GM18858 (cell line): ENCODE measurements at regions not wholly inside any gene's neighbourhood (a gene's known extent, or its start where the extent isn't known, plus 50 kb on each side); places are given as distances from the start of the nearest gene placed in this dataset.
"Not testable (repeated sequence)": the region's sequence is repeated elsewhere in the genome, so short reads cannot be mapped to it uniquely, and the experiment has no call there.

Experiments used
- ATAC-seq: cut with Tn5 transposase; IDR thresholded peaks from one replicate; pipeline ENCODE4 v1.9.1; 2021; ENCODE audit not compliant: unreplicated experiment

DNA sequence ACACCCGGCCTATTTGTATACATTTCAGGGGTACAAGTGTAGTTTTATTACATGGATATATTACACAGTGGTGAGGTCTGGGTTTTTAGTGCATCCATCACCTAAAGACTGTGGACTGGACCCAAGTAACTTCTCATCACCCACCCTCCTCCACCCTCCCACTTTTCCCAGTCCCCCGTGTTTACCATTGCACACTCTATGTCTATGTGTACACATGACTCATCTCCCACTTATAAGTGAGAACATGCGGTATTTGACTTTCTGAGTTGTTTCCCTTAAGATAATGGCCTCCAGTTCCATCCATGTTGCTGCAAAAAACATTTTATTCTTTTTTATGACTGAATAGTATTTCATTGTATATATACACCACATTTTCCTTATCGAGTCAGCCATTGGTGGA is 98.9 kb upstream of the WAC start:
- ATAC-seq = no peak

DNA sequence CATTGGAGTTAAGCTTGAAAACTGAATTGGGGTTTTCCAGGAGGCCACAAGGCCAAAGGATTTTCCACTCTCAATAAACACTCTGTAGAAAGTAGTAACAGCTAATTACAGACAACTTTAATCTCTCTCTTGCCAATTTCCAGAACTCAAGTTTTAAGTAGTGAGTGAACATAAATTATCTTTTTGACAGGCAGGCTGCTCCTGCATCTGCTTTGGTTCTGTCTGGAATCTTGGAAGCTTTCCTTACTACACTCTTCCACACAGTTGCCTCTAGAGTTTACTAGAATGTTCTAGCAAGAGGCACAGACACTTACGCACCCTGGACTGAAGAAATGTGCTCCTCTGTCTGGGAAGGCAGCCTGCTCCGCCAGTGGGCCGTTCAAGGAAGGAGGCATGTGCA is 90.5 kb upstream of the WAC start:
- ATAC-seq = no peak

GRCh38 chr10:28444031-28444430 is 88.9 kb upstream of the WAC start:
- no peak for ATAC-seq

GRCh38 chr10:28445516-28445915 is 87.4 kb upstream of the WAC start:
- ATAC-seq = no peak

DNA sequence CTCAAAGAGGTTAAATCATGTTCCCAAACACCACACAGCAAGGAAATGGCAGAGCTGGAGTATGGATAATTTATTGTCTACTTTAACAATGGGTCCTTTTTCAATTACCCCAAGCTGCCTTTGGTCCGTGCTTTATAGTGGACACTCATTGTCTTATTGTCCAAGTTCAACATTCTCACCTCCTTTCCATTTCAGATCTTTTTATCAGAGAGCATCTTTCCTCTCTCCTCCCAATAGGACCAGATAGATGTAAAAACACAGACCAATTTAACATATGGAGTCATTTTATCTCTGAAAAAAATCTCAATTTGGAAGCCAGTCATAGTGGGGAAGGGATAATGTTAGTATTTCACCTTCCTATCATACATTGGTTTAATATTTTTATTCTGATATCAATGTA is 83.5 kb upstream of the WAC start:
- no peak for ATAC-seq

- no peak for ATAC-seq
Measured at GRCh38 chr10:28449926-28450325, 83.0 kb upstream of the WAC start.

GRCh38 chr10:28453926-28454325 is 79.0 kb upstream of the WAC start:
- ATAC-seq = no peak

- no peak for ATAC-seq
Measured at GRCh38 chr10:28457110-28457509, 75.8 kb upstream of the WAC start.

- not testable (repeated sequence) for ATAC-seq
Measured at GRCh38 chr10:28457873-28458272, 75.0 kb upstream of the WAC start.

- no peak for ATAC-seq
Measured at GRCh38 chr10:28459453-28460144, 73.3 kb upstream of the WAC start.

GRCh38 chr10:28463141-28463540 is 69.8 kb upstream of the WAC start:
- ATAC-seq = no peak

DNA sequence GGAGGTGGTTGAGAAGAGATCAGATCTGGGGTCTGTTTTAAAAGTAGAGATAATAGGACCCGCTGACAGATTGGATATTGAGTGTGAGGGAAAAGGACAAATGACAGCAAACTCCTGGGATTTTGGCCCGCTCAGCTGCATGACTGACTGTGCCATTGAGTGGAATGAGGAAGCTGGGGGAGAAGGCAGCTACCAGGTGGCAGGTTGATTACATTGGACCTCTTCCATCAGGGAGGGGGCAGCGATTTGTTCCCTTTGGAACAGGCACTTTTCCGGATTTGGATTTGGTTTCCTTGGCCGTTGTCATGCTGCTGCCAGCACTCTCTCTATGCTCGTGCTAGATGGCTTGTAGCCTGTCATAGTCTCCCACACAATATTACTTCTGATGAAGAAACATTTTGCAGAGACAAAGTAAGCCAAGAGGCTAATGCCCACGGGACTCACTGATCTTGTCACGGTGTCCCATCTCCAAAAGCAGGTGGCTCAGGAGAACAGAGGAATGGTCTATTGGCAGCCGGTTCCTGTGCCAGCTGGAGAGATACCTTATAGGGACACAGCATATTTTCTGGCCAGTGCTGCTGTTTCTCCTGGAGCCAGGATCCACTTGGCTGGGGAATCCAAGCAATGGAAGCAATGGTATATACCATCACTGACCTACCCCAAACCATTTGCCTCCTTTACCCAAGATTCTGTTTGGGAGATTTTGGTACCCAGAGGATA is 69.1 kb upstream of the WAC start:
- no peak for ATAC-seq

- ATAC-seq = no peak
Measured at GRCh38 chr10:28467615-28468014, 65.3 kb upstream of the WAC start.

GRCh38 chr10:28468707-28469483 is 64.0 kb upstream of the WAC start:
- no peak for ATAC-seq

- ATAC-seq = no peak
Measured at GRCh38 chr10:28470873-28471651, 61.9 kb upstream of the WAC start.

GRCh38 chr10:28471652-28472050 is 61.3 kb upstream of the WAC start:
- no peak for ATAC-seq

DNA sequence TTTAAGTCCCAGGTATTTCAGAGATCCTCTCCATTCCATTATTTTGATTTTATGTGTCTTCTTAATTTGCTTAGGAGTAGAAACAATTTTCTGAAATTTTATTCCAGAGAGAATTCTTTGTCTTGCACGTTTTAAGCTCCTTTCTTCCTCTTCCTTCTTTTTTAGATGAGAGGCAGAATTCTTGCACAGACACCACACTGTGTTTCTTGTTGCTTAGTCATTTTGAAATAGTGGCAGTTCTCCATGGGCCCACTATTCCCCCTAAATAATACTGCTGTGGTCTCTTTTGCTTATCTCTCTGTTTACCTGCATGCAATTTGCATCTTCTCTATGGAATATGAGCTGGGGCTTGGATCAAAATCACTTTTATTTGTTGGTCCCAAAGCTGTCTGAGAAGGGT is 54.3 kb upstream of the WAC start:
- ATAC-seq = no peak

GRCh38 chr10:28479425-28479865 is 53.5 kb upstream of the WAC start:
- no peak for ATAC-seq

DNA sequence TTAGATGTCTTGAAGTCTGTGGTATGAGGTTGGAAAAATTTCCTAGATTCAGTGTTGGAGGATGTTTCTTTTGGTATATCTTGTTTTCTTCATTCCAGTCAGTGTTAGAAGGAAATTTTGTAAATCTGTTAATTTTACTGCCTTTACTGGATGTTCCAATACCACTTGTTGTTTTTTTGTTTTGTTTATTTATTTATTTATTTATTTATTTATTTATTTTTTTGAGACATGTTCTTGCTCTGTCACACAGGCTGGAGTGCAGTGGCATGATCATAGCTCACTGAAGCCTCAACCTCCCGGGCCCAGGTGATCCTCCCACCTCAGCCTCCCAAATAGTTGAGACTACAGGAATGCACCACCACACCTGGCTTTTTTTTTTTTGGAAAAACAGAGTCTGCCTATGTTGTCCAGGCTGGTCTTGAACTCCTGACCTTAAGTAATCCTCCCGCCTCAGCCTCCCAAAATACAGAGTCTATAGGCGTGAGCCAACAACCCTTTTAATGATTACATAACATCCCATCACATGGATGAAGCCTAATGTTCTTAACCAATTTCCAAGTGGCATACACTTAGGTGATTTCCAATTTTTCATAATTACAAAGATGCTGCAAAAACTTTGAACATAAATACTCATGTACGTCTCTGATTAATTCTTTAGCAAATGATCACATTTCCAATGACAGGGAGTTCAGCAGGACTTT is 52.8 kb upstream of the WAC start:
- no peak for ATAC-seq

DNA sequence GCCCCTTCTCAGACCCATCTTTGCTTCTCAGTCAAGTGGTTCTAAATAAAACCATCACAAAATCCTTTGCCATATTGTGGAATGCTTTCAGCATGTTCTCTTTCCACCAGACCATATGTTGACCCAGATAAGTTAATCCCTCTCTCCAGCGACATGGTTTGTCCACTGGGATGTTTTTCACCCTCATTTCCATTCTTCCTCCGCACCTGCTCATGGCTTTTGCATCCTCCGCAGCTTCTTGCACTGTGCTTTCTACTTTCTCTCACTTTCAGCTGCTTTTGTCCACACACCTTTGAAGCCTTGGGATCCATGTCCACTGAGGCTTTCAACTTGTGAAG is 52.3 kb upstream of the WAC start:
- no peak for ATAC-seq

DNA sequence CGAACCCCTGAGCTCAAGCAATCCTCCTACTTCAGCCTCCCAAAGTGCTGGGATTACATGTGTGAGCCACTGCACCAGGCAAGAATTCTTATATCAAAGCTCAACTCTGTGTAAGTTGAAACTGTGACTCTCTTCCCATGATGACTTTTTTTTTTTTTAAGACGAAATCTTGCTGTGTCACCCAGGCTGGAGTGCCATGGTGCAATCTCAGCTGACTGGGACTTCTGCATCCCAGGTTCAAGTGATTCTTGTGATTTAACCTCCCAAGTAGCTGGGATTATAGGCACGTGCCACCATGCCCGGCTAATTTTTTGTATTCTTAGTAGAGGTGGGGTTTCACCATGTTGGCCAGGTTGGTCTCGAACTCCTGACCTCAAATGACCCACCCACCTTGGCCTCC is 51.6 kb upstream of the WAC start:
- not testable (repeated sequence) for ATAC-seq
